ENCODE measurements at regions not wholly inside any gene's neighbourhood (a gene's known extent, or its start where the extent isn't known, plus 50 kb on each side); places are given as distances from the start of the nearest gene placed in this dataset.
"Not testable (repeated sequence)": the region's sequence is repeated elsewhere in the genome, so short reads cannot be mapped to it uniquely, and the experiment has no call there.

DNA sequence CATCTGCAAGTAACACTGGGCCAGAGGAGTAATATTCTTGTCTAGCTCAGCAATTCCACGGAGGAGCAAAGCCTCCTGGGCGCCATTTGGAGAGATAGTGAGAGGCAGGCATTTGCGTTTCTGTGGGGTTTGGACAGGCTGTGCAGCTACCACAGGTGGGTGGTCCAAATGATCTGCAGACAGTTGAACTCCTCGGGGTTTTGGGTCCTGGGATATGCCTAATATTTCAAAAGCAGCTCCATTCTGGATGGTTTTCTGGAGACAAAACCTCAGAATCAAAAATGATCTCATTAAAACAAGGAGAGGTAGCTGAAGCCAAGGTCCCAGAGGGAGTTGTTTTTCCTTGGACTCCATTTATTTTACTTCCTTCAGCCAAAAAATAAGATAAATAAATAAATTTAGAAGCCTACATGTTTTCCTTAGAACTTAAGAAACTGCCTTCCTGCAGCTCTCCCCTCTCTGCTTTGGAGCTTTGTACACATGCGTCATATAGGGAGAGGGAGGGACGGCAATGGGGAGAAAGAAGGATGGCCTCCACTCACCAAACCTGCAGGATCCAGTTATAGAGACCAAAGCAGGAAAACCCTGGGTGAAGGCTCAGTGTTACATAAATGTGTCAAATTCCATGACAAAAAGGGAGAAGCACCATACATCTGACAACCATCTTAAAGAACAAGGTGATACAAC, 227.3 kb upstream of the DAAM1 start:
- no peak for DNase-seq

DNA sequence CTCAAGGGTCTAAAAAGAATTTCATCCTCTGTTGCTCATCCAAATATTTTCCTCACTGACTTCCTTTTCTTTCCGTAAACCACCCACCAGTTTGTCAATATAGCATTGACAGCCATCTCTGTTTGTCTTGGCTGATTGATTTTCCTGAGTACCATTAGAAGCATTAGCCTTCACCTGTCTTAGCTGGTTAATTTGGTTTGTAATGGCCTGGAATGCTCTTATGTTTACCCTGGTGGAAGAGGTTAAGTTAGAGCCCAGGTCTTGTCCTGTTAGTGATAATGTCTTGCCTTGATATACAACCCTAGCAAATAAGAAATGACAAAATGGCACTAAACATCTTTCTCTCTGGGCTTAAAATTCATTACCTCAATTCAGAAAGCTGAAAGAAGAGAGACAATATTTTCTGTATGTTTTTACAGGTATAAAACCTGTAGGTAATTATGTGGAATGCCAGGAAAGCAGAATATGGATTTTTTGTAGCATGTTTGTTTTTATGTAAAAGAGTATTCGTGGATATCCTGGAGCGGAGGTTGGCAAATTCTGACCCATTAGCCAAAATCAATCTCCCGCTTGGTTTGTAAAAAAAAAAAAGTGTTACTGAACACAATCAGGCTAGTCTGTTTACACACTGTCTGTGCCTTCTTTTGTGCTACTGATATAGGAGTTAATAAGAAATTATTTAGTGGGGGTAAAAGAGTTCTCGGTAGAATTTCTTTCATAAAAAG, 224.4 kb upstream of the DAAM1 start:
- DNase-seq = no peak

DNA sequence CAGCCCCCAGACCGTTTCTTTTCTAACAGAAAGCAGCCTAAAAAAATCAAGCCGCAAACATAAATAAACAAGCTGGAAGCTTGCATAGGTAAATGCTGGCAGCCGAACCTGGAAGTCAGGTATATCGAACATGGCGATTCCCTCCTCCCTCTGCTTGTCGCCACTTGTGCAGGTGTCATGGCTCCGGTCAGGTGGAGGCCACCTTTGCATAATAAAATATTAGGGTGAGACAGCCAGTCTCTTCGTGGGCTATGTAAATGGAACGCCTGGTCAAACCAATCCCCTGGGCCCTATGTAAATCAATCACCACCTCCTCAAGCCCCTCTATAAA, 223.9 kb upstream of the DAAM1 start:
- DNase-seq = no peak

DNA sequence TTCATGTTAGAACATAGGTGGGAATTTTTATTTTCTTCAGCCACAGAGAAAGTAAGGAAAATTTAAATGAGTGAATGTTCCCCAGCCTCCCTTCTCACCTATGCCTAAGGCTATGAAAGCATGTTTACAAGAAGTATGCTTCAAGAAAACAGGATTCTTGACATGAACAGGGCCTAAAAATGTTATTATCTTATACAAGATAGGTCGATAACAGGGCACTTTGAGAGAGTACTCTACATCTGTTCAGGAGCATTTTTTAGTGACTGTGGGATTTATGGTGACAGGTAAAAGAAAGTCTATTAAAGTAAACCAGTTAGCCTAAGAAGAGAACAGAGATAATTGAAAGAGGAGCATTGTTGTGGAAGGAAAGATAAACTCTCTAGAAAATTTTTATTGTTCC, 222.9 kb upstream of the DAAM1 start:
- DNase-seq = no peak

DNA sequence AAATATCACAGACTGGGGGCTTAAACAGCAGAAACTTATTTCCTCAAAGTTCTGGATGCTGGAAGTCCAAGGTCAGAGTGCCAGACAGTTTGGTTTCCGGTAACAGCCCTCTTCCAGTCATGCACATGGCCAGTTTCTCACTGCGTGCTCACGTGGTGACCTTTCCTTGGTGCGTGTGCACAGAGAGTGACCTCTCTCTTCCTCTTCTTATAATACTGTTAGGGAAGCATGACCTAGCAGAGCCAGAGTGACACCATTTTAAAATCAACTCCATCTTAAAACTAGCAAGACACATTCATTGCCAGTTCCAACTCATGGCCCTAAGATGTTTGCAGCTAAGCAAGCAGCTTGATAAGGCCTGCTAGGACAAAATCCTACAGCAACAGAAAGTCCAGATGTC, 221.5 kb upstream of the DAAM1 start:
- no peak for DNase-seq

DNA sequence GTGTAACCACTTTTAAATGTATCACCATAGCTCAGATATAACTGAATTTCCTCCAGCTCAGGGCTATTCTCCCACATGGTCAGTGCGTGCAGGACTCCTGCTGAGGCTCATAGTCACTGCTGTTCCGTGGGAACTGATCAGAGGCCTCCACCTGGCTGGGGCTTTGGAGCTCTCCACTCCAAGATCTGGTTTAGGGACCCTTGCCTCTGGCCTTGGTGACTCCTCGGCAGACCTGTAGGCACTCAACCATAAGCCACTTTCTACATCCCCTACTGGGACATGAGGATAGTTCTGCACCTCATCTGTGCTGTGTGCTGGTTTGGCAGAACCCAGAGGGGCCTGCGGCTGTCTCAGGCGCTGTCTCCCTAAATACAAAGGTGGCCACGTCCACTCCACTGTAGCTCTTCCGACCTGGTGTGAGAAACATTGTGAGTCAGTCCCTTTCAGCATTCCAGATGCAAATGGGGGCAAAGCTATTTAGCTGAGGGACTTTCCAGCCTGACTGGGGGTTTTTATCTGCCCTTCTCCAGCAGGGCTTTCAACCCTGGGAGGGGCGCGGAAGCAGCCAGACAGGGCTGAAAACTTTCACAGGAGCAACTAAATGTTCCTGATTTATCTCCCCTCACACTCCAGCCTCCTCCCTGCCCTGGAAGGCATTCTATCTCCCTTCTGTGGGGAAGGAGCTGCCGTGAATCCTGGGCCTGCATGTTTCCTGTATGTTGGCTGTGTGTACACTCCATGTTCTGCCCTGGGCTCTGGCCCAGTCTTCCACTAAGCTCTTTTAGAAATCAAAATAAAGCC, 218.3 kb upstream of the DAAM1 start:
- DNase-seq = no peak

DNA sequence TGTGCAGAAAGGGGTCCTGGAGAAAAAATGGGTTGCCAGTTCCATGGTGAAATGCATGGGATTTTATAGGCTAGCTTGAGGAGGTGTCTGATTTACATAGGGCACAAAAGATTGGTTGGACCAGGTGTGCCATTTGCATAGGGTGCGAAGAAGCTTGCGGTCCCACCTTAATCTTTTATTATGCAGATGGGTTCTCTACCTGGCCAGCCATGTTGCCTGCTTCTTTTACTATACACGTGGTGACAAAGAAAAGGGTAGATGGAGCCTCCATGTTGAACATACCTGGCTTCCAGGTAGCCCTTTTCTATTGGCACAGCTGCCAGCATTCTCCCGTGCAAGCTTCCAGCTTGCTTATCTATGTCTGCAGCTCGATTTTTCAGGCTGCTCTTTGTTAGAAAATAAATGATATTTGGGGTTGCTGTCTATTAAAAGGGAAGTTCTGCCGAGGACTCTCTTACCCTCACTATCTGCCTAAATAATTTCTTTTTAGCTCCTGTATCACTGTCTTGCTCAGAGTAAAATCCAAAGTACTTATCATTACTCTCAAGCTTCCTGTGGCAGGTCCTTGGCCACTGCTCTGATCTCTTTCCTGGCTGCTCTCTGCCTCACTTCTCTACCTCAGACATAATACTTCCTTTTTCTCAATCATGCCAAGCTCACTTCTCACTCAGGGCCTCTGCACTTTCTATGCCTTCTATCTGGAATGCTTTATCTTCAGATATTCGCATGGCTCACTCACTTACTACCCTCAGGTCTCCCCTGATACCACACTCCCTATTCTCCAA, 216.0 kb upstream of the DAAM1 start:
- DNase-seq = no peak

DNA sequence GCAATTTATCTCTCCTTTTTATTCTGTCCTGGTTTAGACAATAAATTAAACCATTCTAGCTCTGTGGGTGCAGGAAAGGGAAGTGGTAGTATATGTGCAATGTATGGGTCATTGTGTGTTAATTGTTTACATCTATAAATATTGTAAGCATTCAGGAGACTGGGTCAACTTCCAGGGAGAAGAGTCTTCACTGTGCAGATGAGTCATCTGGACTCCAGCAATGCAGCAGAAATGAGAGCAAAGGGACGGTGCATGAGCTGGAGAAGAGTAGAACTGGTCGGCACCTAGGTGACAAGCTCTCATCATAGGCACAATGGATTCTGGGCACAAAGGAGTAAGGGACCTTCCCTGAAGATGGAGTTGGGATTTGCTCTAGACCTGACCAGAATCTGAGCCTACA, 211.1 kb upstream of the DAAM1 start:
- DNase-seq = no peak

DNA sequence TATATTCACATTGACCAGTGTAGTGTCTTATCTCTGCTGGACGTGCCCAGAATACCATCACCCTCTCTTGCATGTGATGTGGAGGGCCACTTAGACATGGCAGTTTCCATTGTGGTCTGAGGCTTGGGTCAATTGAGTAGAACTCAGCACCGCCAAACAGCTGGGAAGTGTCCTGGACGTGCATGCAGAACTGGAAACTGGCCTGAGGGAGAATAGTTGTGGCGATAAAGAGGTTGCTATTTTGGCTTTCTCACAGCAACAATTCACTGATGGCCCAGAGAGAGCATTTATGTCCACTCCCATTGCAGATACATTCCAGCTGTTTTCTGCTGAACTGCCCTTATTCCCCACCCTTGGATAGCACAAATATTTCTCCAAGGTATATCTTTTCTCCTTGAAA, 210.1 kb upstream of the DAAM1 start:
- no peak for DNase-seq

DNA sequence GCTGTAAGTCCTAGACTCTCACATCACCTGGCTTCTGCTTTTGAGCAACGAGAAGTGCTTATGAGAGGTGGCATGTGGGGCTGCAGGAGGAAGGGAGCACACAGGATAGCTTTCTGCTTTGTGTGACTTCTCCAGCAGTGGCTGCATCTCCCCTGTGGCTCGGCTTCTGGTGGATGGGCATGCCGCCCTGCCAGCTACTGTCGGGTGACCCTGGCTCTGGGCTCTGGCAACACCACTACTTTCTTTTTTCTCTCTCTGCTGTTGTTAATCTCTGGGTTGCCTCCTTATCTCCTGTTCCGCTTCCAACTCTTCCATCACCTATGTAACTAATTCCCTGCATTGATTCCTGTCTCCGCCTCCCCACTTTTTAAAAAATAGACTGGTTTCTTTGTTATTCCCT, 209.1 kb upstream of the DAAM1 start:
- no peak for DNase-seq

DNA sequence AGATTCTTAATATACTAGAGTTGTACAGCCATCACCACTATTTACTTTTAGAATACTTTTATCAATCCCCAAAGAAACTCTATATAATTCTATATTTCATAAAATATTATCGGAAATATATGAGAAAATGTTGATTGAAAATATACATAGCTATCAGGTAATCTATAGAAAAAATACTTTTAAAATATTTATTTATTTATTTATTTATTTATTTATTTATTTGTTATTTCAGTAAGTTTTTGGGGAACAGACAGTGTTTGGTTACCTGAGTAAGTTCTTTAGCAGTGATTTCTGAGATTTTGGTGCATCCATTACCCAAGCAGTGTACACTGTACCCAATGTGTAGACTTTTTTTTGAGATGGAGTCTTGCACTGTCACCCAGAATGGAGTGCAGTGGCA, 206.6 kb upstream of the DAAM1 start:
- no peak for DNase-seq

DNA sequence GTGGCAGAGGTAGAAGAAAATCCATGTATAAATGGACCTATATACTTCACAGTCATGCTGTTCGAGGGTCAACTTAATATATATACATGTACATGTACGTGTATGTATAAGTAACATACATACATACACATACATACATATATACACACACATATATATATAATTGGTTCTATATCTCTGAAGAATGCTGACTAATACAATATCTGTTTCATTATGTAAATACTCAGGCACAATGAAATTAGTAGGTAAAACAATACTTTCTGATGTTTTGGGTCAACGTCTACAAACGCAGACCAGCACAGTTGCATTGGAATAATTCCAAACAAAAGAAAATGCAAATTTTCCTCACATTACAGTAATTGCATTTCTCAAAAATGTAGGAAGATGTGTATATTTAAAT, 202.7 kb upstream of the DAAM1 start:
- DNase-seq = no peak

DNA sequence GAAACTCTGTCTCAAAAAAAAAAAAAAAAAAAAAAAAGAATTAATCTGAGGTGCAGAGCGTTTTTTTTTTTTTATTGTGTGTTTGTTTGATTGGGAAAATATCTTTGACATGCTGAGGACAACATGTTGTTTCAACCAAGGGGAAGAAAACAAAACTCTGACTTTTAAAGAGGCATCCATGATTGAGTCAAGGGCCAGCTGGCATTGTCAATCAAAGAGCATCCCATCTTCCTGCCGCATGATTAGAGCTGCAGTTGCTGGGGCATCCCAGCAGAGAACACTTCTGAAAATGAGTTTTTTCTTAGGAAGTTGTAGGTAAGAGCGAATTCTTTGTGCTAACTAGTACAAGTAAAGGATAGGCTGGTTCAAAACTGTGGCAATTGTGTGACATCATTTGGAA, 200.9 kb upstream of the DAAM1 start:
- no peak for DNase-seq

DNA sequence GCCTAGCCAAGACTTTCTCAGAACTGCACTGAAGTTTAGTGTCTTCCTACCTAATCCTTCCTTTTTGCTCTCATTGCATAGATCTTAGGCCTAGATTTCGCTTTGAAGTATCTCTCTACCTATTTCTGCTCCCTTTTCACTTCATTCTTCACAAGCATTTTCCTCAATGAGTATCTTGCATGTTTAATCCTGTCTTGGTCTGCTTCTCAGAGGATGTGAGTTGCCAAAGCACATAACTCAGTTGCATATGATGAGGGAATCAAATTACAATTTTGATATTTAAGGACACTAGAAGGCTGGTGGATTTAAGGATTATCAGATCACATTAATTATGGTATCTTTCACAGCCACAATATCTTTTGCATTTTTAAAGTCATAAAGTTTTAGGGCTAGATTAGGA, 195.5 kb upstream of the DAAM1 start:
- no peak for DNase-seq

DNA sequence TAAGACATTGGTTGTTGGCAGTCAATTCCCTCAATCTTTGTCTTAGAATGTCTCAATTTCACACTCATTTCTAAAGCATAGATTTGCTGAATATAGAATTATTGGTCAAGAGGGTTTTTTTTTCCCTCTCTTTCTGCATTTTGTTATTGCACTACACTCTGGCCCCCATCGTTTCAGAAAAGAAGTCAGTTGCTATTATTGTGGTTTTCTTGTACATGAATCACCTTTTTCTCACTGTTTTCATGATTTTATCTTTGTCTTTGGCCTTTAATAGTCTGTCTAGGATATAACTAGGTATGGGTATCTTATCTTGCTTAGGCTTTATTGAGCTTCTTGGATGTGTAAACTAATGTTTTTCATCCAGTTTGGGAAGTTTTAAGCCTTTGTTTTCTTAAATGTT, 194.3 kb upstream of the DAAM1 start:
- DNase-seq = no peak

DNA sequence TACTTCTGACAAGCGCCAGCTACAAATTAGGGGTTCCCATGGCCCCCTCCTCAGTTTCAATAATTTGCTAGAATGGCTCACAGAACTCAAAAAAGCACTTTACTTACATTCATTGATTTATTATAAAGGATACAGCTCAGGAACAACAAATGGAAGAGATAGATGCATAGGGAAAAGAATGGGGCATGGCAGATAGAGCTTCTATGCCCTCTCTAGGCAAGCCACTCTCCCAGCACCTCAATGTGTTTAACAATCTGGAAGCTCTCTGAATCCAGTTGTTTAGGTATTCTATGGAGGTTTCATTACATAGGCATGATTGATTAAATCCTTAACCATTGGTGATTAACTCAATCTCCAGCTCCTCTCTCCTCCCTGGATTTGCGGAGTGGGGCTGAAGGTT, 184.5 kb upstream of the DAAM1 start:
- no peak for DNase-seq

DNA sequence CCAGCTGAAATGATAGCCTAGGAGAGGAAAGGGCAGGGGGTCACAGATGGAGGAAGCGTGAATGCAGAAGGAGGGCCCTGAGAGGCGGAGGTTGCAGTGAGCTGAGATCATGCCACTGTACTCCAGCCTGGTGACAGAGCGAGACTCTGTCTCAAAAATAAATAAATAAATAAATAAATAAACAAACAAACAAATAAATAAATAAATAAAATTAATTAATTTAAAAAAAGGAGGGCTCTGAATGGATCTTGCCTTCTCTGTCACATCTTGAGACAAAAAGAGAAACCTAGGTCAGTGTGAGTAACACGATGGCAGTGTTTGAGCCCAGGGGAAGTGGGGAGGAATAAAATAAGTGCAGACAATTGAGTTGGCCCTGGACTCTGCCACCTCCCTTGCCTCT, 182.3 kb upstream of the DAAM1 start:
- DNase-seq = not testable (repeated sequence)

DNA sequence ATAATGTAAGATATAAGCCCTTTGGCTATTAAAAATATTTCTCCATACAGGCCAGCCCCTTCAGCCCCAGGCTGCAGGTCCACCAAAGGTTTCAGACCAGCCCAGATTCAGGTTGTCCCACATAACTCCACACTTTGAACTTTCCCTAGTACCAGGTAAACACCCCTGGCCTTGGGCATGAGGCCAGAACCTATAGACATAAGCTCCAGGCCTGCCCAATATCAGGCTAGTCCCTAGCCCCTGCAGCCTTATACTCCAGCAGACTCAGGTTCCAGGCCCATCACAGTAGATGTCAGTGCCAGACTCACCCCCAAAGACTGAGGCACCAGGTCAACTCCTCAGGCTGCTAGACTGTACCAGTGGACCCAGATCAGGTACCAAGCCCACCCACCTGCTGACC, 178.5 kb upstream of the DAAM1 start:
- DNase-seq = no peak

DNA sequence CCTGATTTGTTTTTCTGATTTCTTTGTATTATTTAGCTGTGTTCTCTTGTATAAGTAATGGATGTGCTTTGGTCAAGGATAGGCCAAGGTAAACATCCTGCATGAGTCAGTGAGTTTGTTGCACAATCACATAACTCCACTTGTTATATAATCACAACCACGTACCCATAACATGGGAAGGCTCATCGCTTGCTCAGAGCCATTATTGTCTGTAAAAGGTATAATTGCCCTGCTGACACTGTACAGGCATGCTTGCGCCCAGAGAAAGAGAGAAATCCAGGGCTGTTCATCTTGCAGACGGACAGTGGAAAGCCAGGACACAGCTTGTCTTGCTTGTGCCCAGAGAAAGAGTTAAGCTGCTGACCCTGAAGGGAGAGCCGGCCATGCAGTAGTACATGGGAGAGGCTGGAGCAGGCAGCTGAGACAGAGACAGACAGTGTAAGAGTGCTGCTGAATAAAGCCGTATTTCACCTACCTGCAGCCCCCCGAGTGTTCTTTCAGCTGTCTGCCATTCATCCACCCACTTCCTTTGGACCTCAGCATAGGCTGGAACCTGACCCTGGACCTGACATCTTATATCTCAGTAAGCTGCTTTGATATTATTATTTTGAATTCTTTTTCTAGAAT, 174.7 kb upstream of the DAAM1 start:
- no peak for DNase-seq

DNA sequence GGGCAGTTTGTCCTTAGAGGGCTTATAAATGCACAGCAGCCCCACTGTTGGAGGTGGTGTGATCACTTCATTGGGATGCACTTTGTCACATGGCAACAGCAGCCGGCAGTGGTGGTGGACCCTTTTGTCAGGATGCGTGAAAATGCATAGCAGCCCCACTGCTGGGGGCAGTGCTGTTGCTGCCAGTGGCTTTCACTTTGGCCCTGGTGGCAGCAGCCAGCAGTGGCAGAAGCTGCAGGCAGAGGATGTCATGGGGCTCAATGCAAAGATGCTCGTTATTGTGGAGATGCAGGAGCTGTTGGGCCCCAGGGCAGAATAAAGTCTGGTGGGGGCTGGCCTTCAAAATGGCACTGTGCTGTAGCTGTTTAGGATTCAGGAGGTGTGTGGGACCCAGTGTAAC, 173.0 kb upstream of the DAAM1 start:
- no peak for DNase-seq

DNA sequence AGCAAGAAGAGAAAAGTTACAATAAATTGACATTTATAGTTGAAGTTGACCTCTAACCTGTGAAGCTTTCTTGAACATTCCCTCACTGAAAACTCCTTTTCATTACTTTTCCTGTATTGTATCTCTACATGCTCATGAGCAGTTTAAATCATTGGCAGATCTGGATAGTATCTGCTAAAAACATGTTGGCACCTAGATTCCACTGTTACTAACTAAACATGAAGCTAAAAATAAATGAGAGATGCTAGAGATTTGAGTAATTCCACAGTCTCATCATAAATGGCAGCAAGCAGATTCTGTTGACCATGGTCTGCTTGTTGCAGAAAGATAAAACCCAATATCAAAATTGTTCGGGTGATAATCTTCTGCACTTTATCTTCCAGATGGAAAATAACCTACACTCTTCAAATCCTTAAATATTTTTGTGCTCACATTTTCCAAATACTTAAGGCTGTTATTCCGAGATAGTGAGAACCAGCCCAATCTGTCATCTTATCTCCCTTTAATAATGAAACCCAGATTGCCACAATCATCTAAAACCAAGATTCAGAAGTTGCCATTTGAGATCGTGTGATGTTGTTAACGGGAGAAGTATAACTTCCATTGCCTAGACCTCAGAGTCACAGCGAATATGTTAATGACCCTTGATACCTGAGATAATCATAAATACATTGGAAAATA, 171.0 kb upstream of the DAAM1 start:
- no peak for DNase-seq

DNA sequence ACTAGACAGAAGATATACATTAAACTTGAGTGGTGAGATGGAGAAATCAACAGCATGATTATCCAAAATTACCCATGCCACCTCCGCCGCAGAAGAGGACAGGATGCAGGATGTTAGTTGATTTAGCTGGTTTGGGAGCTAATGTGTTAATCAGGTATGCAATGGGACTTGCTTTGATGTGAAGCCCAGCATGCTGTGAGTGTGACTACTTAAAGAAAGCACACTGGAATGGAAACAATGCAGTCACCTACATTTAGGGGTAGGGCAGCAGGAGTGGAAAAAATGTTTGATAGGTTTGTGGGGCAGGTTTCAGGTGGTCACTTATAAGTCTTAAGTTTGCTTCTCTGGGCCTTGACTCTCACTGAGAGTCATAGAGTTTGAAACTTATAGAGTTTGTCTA, 170.0 kb upstream of the DAAM1 start:
- DNase-seq = no peak

Data from midbrain (tissue), 1 donor.